ENCODE measurements at regions not wholly inside any gene's neighbourhood (a gene's known extent, or its start where the extent isn't known, plus 50 kb on each side); places are given as distances from the start of the nearest gene placed in this dataset.
A peak's percentile ranks its signal among the peaks of the same experiment; 100 is the strongest.

DNA sequence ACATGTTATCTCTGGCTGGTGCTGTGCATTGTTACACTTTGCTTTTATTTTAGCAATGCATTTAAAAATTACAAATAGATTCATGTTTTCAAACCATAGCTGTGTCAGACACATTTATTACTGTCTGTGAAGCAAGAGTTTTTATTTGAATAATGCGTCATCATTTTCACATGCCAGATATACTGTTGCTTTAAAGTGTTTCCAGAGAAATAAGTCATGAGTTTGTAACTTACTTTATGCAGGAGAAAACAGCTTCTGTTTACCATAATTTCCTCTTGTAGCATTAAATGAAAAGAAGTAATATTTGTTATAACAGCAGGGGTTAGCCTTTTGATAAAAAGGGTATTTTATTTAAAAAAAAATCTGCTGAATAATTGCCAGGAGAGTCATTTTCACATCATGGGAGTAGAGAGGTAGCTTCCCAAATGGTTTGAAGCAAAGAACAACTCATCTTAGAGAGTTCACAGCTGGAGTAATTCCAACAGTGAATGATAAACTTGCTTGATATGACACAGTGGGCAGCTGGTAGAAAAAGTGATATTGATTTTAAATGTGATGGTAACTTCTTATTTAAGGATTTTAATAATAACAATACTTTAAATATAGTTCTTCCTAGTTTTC is 1274.5 kb upstream of the CRIM1 start:
- no peak for DNase-seq

DNA sequence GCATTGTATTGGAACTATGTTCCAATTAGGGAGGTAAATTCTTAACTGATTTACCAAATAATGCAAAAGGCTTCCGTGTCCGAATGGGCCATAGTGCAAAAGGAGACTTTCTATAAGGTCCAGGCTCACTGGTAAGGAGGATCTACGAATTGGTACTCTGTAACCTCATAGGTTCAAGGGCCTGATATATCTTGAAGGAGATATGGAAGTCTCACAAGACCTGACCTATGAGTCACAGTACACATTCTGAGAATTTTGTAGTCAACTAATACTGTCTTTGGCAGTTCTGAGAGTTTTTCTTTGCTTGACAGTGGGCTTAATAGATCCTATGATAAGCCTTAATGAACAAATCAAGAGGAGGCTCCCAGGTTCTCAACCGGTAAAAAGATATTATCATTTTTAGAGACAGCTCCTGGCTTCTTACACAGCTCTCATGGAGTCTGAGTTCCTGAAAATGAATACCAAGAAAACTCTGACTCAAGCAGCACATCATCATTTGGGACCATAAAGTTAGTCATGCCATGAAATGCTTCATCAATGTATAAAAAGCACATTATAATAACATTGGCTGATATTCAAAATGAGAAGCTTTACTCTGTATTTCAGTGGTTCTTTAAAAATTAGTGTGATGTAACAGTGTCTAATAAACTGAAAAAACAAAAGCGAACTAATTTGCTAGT is 1275.2 kb upstream of the CRIM1 start:
- no peak for DNase-seq

DNA sequence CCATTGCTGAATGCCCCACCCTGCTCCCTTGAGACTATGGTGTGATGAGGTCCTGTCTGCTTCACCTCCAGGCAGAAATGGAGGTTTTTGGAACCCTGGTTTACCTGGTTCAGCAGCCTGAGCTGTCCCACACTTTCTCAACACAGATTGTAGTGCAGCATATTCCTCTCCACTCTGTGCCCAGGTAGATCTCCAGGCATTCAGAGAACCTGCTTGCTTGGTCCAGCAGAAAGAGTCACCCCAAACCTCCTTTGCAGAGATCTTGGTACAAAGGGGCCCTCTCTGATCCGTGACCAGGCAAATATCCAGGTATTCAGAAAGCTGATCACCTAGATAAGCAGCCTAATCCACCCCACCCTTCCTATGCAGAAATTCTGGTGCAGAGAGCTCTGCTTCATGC is 1288.2 kb upstream of the CRIM1 start:
- no peak for DNase-seq

DNA sequence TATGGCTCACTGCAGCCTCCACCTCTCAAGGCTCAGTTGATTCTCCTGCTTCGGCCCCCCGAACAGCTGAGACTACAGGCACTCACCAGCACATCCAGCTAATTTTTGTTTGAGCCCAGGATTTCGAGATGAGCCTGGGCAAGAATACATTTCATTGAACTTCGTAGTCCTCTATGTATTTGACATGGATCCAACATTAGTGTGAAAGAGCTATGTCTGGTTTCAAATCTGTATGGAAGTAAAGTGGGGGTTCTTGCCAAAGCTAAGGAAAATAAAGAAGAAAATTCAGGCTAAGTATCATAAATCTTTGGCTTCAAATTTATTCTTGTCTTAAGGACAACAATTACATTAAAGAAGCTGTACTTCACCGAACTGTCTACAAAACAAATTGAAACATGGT is 1291.7 kb upstream of the CRIM1 start:
- no peak for DNase-seq

DNA sequence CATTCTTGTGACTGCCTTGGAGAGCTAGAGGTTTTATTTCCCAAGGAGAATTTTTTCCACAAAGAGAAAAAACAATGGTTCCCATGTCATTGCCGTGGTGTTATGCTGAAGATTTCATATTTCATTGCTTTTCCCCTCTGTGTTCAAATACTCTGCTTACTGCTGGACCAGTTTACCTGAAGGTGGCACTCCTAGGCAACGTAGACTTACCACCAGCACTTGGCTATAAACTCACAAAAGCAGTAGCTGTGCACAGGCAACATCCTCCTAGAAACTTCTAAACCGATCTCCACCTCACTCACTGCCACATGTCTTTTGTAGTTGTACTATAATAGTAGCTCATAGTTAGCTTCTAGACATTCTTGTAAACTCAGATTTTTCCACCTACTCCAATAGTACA is 1319.7 kb upstream of the CRIM1 start:
- DNase-seq: peak in 1 of 2 experiments; percentile 1

DNA sequence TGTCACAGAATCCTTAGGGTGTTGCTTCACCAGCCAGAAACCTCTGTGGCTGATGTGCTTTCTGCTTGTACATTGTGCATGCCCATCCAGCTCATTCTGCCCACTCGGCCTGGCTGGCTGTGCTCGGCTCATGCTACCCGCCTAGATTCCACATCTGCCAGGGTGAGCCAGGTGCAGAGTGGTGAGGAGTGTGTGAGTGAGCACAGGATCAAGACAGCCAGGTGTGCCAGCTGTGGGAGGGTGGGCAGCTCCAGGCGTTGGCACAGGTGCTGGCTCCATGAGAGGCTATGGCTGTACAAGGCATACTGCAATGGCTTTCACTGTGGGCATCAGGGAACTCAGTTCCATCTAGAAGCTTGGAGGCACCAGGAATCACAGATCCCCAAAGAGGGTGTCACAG is 1321.8 kb upstream of the CRIM1 start:
- no peak for DNase-seq

DNA sequence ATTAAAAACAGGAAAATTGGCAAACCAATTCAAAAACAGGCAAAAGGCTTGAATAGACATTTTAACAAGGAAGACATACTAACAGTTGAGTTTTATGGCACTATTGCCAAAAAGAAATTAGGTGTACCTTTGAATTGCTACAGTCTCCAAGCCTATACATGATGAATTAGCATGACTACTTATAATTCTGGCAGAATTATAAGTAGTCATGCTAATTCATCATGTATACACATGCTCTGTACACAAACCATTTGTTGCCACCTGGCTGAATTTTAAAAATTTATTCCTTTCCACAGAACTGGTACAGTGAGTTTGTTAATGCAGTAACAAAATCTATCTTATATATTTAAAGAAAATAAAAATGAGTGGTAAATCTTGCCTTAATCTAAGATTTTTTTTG is 1332.0 kb upstream of the CRIM1 start:
- no peak for DNase-seq

DNA sequence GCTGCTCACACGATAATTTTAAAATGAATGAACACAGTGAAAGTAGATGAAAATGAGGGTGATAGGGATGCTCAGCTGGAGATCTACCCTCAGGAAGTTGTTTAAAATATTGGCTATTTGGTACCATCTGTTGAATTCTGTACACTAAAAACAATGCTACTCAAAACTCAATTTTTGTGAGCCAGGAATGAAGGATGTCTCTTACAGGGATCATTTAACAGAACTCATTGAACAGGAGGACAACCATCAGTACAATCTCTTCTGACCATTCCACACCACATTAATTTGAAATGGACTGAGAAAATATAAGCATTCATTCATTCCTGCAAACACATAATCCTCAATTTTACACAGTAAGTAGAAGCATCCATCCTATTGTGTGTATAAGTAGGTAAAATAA is 1355.1 kb upstream of the CRIM1 start:
- no peak for DNase-seq

DNA sequence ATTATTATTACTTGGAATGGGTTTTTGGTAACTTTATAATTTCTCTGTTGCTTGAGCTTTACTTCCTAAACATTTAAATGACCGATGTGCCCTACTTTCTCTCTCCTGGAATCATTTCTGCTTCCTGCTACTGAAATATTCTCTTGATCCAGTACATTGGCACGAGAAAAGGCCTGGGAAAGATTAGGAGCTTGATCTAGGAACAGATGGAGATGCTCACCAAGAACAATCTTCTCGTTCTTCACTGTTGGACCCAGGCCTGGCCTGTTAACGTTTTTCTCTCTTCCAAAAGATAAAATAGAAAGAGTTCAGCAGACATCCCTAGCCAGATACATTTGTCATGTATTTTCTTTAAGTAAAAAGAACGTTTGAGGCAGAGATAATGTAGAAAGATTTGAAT is 1356.8 kb upstream of the CRIM1 start:
- no peak for DNase-seq

DNA sequence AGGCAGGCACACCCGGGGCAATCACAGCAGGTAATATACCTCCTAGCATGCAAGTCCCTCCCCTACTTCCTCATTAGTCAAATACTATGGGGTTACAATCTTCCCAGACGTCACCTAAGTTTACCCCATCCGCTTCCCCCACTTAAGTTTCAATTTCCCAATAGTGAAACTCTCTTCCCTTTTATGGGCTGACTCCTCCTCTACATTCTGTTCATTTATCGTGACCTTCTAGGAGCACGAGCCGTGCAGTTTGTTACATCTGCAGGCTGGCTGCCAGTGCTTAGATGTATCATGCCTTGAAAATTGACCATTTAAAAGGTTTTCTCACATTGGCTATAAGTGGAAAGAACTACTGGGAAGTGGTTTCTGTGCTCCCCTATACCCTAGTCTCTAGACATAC is 1357.8 kb upstream of the CRIM1 start:
- DNase-seq: no peak

DNA sequence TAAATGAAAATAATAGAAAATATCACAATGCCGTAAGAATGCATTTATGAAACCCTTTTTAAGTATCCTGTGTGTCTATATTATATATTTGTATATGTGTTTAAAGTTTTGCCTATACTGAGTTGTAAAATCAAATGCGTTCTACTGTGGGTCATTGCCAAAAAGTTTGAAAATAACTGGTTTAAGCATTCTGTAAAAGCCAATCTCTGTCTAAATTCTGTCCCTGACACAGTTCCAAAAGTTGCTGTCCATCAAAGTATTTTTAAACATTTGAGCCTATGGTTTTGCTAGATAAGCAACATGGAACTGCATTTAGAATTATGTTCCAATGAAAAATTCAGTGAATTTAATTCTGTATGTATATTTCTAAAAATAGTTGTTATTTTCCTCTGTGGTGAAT is 1360.4 kb upstream of the CRIM1 start:
- no peak for DNase-seq

DNA sequence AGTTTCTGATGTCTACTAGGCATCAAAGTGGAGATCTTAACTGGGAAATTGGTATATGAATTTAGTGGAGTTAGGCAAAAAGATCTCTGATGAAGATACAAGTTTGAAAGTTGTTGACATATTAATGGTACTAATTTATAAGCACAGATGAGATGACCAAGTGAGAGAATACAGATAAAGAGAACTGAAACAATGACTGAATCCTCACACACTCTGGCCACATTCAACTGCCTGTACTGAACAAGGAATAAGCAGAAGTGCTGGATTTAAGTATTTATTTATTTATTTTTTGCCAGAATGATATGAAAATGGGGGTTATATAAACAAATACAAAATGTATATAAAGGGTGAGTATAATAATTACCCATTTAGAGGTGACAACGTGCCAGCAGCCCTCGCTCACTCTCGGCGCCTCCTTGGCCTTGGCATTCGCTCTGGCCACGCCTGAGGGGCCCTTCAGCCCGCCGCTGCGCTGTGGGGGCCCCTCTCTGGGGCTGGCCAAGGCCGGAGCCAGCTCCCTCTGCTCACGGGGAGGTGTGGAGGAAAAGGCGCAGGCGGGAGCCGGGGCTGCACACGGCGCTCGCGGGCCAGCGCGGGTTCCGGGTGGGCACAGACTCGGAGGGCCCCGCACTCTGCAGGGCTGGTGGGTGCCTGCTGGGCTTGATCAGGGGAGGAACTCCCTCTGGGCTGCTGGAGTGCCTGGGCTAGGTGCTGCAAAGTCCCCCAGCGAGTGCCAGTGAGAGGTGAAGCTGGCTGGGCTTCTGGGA is 1363.9 kb upstream of the CRIM1 start:
- DNase-seq: no peak

DNA sequence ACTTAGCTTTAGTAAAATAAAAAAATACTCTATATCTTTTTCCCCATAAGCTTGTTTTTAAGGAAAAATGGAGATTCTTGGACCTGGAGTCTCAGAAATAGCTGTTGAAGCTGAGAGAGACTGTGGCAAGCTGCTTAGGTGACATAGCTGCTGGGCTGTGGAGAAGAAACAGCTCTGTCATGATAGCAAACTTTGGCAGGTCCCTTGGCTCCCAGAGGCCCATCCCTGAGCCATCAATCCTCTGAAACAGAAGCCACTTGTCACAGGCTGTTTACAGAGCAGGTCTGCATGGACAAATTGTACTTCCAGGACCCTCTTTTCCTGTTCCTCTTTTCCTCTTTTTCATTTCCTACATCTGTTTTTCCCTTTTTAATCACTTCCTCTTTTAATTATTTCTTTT is 1370.1 kb upstream of the CRIM1 start:
- no peak for DNase-seq

DNA sequence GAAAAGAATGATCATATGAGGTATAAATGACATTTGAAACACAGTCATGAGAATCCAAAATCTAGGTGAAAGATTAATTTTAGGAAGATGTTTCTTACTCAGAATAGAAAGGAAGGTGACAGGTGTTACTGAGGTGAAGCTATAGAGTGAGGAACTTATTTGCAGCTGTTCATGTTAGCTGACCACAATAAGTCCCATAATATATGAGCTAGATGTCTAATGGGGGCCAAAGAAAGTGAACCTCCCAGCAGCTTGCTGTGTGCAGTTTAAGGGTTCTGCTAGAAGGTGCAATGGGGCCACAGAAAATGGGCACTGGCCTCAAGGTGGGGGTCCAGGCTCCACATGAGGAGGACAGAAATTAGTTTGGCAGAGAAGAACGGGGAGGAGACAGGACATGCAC is 1374.9 kb upstream of the CRIM1 start:
- DNase-seq: no peak

DNA sequence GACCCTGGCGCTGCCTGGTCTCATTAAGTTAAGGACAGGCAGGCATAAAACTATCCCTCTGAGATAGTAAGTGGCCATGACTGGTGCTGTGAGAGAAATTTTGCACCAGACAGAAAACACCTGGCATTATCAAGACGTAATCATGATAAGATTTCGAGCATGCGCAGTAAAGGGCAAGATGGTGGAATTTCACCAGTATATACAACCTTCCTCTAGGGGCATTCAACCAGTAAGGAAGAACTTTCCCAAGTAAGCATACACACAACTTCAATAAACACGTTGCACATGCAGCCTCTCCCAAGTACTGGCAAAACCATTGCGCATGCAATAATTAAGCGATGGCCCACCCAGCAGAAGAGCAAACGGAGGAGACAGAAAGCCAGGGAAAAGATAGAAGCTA is 1376.4 kb upstream of the CRIM1 start:
- DNase-seq: no peak

DNA sequence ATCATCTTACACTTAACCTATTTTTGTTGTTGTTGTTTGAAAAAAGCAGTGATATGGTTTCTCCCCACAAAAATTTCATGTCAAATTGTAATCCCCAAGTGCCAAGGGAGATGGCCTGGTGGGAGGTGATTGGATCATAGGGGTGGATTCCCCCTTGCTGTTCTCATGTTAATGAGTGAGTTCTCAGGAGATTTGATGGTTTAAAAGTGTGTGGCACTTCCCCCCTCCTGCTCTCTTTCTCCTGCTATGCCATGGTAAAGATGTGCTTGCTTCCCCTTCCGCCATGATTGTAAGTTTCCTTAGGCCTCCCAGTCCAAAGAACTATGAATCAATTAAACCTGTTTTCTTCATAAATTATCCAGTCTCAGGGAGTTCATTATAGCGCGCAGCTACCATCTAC is 1362.7 kb upstream of the FAM98A start:
- DNase-seq: no peak

DNA sequence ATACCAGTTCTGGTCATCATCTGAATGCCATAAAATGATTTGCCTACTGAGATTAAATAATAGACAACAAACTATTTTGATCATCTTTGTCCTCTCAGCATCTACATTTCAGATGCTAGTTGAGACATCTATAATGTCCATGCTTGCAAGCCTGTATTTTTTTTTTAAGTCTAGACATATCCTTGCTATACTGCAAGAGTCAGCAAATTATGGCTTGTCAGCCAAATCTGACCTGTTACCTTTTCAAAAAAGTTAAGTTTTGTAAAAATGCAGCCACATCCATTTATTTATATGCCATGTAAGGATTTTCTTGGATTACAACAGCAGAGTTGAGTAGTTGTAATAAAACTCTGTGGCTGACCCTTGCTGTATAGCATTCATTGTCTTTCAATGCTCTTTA is 1355.7 kb upstream of the FAM98A start:
- DNase-seq: no peak

DNA sequence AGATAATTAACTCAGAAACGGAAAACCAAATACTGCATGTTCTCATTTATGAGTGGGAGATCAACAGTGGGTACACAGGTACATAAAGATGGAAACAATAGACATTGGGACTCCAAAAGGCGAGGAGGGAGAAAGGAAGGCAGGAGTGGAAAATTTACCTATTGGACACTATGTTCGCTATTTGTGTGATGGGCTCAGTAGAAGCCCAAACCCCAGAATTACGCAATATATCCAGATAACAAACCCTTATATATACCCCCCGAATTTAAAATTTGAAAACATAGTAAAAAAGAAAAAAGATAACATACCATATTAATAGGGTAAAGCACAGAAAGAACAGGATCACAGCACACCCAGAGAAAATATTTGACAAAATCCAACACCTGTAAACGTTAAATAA is 1351.7 kb upstream of the FAM98A start:
- no peak for DNase-seq

DNA sequence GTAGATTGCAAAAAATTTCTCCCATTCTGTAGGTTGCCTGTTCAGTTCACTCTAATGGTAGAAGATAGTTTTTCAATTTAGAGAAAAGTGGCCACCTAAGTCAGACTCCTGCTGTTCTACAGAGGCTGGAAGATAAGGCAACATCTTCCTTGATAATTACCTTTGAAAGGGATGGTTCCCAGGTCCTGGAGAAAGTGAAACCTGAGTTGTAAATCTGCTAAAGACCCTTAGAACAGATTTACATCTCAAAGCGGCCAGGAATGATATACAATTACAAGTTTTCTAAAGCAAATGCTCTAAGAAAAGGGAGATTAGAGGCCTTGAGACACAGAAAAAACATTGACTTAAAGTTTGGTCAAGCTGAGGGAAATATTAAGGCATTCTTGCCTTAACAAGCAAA is 1350.2 kb upstream of the FAM98A start:
- DNase-seq: no peak

DNA sequence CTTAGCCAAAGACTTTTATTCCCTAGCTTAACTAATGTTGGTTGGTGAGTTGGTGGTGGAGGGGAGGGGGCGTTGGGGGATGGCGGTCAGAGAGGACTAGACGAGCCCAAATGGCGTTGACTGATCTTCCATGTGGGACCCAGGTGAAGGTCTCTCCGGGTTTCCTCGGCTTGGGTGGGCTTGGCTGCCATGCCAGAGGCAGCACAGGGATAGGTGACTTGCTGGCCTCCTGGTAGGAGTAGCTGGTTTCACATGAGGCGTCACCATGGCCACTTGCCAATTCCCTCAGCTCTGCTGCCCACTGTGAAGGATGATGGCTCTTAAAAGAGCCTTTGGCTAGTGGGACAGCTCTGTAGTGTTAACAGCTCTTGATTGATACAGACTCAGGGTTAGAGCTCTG is 1337.0 kb upstream of the FAM98A start:
- no peak for DNase-seq

DNA sequence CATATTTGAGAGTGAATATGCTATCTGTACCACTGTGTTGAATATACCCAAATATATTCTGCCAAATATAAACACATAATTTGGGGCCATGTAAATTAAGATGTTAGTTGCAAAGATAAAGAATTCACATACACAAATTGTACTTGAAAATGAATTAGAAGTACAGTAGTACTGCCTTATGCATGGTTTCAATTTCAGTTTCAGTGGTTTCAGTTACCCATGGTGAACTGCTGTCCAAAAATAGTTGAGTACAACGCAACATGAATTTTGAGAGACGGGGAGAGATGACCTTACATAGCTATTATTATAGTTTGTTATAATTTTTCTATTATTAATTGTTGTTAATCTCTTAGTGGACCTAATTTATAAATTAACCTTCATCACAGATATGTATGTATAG is 1313.0 kb upstream of the FAM98A start:
- no peak for DNase-seq

DNA sequence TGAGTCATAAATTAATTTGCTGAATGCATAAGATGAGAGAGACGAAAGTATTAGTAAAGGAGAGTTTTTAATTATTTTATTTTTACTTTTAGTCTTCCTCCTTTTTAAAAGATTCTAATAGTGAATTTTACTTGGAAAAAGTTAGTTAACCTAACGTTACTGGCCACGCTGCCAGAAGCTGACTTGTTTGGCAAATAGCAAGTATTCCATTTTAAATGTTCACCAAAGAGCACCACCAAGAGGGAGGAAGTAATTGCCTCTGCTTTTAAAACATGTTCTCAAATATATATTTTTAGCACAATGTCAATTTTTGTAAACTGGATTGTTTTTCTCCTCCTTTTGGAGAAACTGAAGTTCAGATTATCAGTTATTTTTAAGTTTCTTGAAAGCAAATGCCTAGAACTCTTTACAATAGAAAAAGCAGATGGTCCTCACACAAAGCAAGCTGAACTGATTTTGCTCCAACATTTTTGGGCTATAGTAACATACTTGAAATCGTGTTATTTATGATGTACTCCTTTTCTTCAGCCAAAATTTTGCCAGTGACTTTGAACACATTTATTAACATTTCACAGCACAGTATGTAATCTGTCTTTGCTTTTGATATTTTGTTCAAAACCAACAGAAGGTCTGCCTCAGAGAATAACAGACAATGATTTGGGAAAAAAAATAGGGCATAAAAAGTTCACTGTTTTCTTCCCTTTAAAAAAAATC is 1311.0 kb upstream of the FAM98A start:
- DNase-seq: no peak

DNA sequence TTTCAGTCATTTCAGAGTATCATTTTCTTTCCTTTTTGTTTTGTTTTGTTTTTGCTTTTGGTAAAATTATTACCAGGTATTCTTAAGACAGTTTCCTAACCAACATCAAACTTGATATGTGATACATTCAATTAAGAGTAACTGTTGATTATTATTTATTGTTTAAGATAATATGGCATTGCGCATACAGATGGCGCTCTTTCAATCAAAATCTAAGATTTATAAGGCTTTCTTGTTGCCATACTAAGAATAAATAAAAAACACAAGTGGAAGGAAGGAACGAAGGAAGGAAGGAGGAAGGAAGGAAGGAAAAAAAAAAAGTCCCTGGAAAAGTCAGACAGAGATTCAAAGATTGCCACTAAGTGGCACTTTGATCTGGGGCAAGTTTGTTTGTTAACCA is 1308.7 kb upstream of the FAM98A start:
- no peak for DNase-seq

DNA sequence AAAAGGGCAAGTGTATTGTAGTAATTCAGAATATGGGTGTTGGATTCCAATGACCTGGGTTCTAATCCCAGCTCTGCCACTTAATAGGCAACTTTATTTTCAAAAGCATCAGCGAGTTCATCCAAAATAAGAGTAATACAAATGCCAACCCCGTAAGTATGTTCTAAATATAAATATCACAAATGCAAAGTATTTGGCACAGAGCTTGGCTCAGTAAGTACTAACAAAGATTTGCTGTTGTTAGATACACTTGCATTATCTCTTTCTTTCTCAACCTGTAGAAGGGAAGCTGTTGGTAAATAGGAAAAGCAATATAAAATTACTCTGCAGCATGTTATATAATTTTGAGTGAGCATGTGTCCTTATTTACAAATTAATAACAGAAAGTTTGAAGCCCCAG is 1302.6 kb upstream of the FAM98A start:
- no peak for DNase-seq
